ENCODE measurements at regions not wholly inside any gene's neighbourhood (a gene's known extent, or its start where the extent isn't known, plus 50 kb on each side); places are given as distances from the start of the nearest gene placed in this dataset.

- TF ChIP-seq CTCF (IDR thresholded peaks at IDR 0.05; ENCODE audit: insufficient read depth, low read length), result no peak
- no peak for TF ChIP-seq GABPA (IDR thresholded peaks at IDR 0.05; ENCODE audit: low read depth)
- TF ChIP-seq REST (IDR thresholded peaks at IDR 0.05; ENCODE audit: insufficient replicate concordance, low read depth), result no peak
- no peak for TF ChIP-seq SPI1 (IDR thresholded peaks at IDR 0.05; ENCODE audit: borderline replicate concordance, low read depth)
- no peak for TF ChIP-seq POLR2AphosphoS5 (IDR thresholded peaks at IDR 0.05; ENCODE audit: low read depth)
These were observed 342.2 kb downstream of the CDH26 start for GRCh38 chr20:60300374-60300773.

Data from HL-60 (cell line).